Ishikawa (cell line): ENCODE measurements at regions not wholly inside any gene's neighbourhood (a gene's known extent, or its start where the extent isn't known, plus 50 kb on each side); places are given as distances from the start of the nearest gene placed in this dataset.
A peak's percentile ranks its signal among the peaks of the same experiment; 100 is the strongest.

Experiments used
- CEBPB ChIP-seq: IDR thresholded peaks from 2 replicates; pipeline ENCODE4 v1.6.1; 2012
- CREB1 ChIP-seq: IDR thresholded peaks from 2 replicates; pipeline ENCODE4 v1.6.1; 2012; ENCODE audit warnings: low read depth
- EGR1 ChIP-seq: IDR thresholded peaks from 2 replicates; pipeline ENCODE4 v1.6.1; 2012
- EP300 ChIP-seq: IDR thresholded peaks from 2 replicates; pipeline ENCODE4 v1.6.1; 2012; ENCODE audit warnings: borderline replicate concordance
- FOXM1 ChIP-seq: IDR thresholded peaks from 2 replicates; pipeline ENCODE4 v1.6.1; 2012; ENCODE audit warnings: low read depth, borderline replicate concordance
- NFIC ChIP-seq: IDR thresholded peaks from 2 replicates; pipeline ENCODE4 v1.6.1; 2012
- RAD21 ChIP-seq: IDR thresholded peaks from 2 replicates; pipeline ENCODE4 v1.6.1; 2012; ENCODE audit warnings: low read depth
- TAF1 ChIP-seq: IDR thresholded peaks from 2 replicates; pipeline ENCODE4 v1.6.1; 2012; ENCODE audit warnings: low read depth, mild to moderate bottlenecking
- TCF12 ChIP-seq: IDR thresholded peaks from 2 replicates; pipeline ENCODE4 v1.6.1; 2012; ENCODE audit warnings: low read depth
- TEAD4 ChIP-seq: IDR thresholded peaks from 2 replicates; pipeline ENCODE4 v1.6.1; 2012
- YY1 ChIP-seq: IDR thresholded peaks from 2 replicates; pipeline ENCODE4 v1.6.1; 2012; ENCODE audit warnings: low read depth
- ZBTB7A ChIP-seq: IDR thresholded peaks from 2 replicates; pipeline ENCODE4 v1.6.1; 2012; ENCODE audit warnings: low read depth
- TF ChIP-seq, protein P1 (sequence below): IDR thresholded peaks from 2 replicates; pipeline ENCODE4 v1.6.1; 2012
- TF ChIP-seq, protein P2 (sequence below): IDR thresholded peaks from 2 replicates; pipeline ENCODE4 v1.6.1; 2012
- TF ChIP-seq, protein P3 (sequence below): IDR thresholded peaks from 2 replicates; pipeline ENCODE4 v1.6.1; 2012; ENCODE audit warnings: low read depth, mild to moderate bottlenecking

DNA sequence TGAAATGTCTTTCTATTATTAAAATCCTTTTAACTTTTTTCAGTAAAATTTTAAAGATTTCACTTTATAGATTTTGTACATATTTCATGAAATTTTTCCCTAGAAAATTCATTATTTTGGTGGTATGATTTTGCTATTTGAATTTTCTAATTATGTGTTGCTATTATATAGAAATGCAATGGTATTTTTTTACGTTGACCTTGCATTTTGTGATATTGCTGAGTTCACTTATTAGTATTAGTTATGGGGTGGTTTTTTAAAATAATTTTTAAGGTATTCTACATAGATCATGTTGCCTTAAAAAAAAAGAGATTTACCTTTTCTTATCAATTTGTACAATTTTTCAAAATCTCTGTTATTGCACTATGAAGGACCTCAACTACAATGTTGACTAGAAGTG, 458.3 kb downstream of the TLE1 start:
- no peak for TF ChIP-seq TEAD4
- TF ChIP-seq, protein P1, sequence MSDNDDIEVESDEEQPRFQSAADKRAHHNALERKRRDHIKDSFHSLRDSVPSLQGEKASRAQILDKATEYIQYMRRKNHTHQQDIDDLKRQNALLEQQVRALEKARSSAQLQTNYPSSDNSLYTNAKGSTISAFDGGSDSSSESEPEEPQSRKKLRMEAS, result no peak
- TF ChIP-seq TAF1, result no peak
- no peak for TF ChIP-seq EGR1
- TF ChIP-seq FOXM1, result no peak
- TF ChIP-seq RAD21, result no peak
- TF ChIP-seq, protein P2, sequence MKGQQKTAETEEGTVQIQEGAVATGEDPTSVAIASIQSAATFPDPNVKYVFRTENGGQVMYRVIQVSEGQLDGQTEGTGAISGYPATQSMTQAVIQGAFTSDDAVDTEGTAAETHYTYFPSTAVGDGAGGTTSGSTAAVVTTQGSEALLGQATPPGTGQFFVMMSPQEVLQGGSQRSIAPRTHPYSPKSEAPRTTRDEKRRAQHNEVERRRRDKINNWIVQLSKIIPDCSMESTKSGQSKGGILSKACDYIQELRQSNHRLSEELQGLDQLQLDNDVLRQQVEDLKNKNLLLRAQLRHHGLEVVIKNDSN, result no peak
- TF ChIP-seq, protein P3, sequence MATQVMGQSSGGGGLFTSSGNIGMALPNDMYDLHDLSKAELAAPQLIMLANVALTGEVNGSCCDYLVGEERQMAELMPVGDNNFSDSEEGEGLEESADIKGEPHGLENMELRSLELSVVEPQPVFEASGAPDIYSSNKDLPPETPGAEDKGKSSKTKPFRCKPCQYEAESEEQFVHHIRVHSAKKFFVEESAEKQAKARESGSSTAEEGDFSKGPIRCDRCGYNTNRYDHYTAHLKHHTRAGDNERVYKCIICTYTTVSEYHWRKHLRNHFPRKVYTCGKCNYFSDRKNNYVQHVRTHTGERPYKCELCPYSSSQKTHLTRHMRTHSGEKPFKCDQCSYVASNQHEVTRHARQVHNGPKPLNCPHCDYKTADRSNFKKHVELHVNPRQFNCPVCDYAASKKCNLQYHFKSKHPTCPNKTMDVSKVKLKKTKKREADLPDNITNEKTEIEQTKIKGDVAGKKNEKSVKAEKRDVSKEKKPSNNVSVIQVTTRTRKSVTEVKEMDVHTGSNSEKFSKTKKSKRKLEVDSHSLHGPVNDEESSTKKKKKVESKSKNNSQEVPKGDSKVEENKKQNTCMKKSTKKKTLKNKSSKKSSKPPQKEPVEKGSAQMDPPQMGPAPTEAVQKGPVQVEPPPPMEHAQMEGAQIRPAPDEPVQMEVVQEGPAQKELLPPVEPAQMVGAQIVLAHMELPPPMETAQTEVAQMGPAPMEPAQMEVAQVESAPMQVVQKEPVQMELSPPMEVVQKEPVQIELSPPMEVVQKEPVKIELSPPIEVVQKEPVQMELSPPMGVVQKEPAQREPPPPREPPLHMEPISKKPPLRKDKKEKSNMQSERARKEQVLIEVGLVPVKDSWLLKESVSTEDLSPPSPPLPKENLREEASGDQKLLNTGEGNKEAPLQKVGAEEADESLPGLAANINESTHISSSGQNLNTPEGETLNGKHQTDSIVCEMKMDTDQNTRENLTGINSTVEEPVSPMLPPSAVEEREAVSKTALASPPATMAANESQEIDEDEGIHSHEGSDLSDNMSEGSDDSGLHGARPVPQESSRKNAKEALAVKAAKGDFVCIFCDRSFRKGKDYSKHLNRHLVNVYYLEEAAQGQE, result no peak
- TF ChIP-seq ZBTB7A, result no peak
- TF ChIP-seq CEBPB, result no peak
- TF ChIP-seq EP300, result no peak
- TF ChIP-seq TCF12, result no peak
- TF ChIP-seq YY1, result no peak

DNA sequence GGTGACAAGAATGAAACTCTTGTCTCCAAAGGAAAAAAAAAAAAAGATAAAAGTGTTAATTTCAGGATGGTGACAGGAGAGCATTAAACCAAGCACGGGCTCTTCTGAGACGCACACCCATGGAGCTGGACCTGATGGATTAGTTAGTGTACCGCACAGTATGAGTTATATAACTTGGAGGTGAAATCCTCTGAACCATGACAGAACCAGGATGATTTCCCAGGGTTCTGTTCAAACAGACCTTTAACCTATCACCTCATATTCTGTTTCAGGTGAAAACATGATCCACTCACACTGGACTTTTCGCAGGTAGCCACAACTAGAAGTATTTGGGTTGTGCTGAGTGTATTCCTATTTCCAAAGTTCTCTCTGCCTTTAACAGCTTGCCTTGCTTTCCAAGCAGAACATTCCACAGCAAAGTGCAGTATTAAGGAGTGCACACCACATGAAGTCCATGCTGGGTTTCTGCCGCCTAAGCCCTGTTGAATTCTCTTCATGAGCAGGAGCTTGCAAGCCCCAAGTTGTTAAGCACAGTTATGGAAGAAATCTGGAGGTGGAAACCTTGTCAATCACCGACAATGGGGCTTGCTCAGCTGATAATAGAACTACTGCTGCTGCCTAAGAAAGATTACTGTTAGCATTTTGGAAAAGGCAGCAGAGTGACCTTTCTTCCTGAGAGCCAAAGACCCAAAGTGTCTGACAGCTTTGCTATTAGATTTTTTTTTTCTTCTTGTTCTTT, 461.7 kb downstream of the TLE1 start:
- TF ChIP-seq FOXM1, result no peak
- TF ChIP-seq EGR1, result no peak
- no peak for TF ChIP-seq TAF1
- no peak for TF ChIP-seq YY1
- TF ChIP-seq NFIC, result no peak
- no peak for TF ChIP-seq CREB1
- no peak for TF ChIP-seq EP300
- no peak for TF ChIP-seq ZBTB7A
- TF ChIP-seq, protein P1, result no peak

DNA sequence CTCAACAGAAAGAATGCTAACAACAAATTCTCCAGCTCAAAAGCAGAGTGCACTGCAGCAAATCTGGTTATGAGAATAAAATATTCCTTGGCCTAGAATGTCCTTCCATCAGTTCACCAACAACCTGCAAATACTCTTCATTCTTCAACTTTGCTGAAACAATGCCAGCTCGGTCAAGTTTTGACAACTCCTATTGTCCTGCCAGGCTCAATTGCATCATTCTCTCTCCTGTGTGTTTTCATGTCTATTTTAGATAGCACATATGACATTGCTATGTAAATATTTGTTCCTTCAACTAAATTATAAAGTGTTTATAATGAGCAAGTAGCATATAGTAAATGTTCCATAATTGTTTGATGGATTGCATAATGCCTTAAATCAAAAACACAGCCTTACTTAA, 463.8 kb downstream of the TLE1 start:
- TF ChIP-seq FOXM1 (no peak), CEBPB (peak; percentile 41; the same call in 1 of the 2 replicates), TEAD4 (no peak)

DNA sequence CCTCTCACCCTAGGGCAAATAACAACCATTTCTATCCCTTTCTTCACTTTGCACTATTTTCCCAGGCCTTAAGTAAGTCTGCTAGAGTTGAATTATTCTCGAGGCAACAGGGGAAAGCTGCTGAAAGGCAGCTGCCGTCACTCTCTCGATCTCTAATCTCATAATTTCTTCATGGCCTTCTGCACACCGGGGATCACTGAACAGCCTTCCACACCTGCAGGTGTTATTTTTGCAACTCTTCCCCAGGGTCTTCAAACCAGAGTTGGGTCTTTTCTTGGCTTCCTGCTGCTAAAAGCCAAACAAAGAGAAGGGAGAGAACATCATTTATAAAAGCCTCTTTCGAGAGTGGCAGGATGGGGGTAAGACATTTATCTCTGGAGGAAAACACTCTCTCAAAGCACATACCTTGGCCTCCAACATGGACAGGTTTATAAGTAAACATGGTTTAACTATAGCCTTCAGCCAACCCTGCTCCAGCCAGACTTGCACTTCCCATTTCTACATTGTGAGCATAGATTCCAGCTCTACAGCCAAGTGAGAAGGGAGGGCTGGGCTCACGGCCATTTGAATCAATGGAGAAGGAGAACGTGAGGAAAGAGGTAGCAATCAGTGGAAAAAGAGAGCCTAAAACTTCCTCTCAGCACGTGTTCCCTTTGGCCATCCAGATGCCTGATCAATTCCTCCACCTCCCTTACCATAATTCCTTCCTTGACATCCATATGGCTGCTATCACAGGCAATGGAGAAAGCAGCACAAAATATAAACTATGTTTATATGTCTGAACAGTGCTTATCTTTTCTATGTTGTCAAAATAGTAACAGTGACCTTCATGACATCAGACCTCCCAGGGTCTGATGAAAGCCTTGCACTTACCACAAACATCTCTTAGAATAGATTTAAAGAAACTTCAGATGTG, 464.9 kb downstream of the TLE1 start:
- TF ChIP-seq CEBPB, result no peak
- TF ChIP-seq YY1, result no peak
- TF ChIP-seq CREB1, result no peak

DNA sequence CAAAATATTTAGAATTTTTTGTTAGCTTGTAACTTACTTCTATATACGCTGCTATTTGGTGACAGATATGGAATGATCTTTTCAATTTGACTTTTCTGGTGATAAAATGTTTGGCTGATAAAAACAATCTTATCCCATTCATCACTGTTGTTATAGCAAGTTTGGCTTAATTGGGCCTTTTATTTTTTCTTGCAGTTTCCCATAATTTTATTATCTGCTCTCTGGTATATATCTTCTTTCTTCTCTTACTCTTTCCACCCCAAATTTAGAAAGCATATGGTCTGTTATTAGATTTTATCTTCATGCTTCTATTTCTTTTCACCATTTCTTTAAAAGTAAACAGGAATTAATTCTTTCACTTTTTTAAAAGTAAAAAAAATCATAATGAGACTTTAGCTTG, 474.4 kb downstream of the TLE1 start:
- no peak for TF ChIP-seq ZBTB7A
- no peak for TF ChIP-seq TAF1
- no peak for TF ChIP-seq NFIC
- TF ChIP-seq CREB1, result no peak
- TF ChIP-seq EGR1, result no peak
- TF ChIP-seq, protein P3, result no peak
- TF ChIP-seq TEAD4, result no peak
- no peak for TF ChIP-seq FOXM1
- no peak for TF ChIP-seq CEBPB
- TF ChIP-seq, protein P1, result no peak
- TF ChIP-seq YY1, result no peak
- TF ChIP-seq, protein P2, result no peak
- TF ChIP-seq EP300, result no peak
